Epidermal melanocyte (primary cell): ENCODE measurements at regions not wholly inside any gene's neighbourhood (a gene's known extent, or its start where the extent isn't known, plus 50 kb on each side); places are given as distances from the start of the nearest gene placed in this dataset.

Source experiments
- DNase-seq: peaks from one replicate; pipeline ENCODE4 v3.0.0; 2011; ENCODE audit warnings: low spot score; ENCODE audit not compliant: insufficient read length

GRCh38 chrX:20863649-20864048 is 510.6 kb upstream of the CNKSR2 start:
- no peak for DNase-seq

GRCh38 chrX:20861113-20861512 is 513.1 kb upstream of the CNKSR2 start:
- no peak for DNase-seq

GRCh38 chrX:20857746-20858145 is 516.5 kb upstream of the CNKSR2 start:
- no peak for DNase-seq

GRCh38 chrX:20838477-20838876 is 535.7 kb upstream of the CNKSR2 start:
- no peak for DNase-seq

GRCh38 chrX:20829665-20830491 is 544.3 kb upstream of the CNKSR2 start:
- DNase-seq = no peak

- DNase-seq = no peak
Measured at GRCh38 chrX:20825984-20826383, 548.2 kb upstream of the CNKSR2 start.

GRCh38 chrX:20803971-20804370 is 537.3 kb upstream of the RPS6KA3 start:
- DNase-seq = no peak

- DNase-seq = no peak
Measured at GRCh38 chrX:20802036-20802435, 535.3 kb upstream of the RPS6KA3 start.

- no peak for DNase-seq
Measured at GRCh38 chrX:20796450-20796849, 529.7 kb upstream of the RPS6KA3 start.

GRCh38 chrX:20789103-20789502 is 522.4 kb upstream of the RPS6KA3 start:
- DNase-seq = no peak

- no peak for DNase-seq
Measured at GRCh38 chrX:20767346-20767745, 500.6 kb upstream of the RPS6KA3 start.

- no peak for DNase-seq
Measured at GRCh38 chrX:20756585-20756984, 489.9 kb upstream of the RPS6KA3 start.

- no peak for DNase-seq
Measured at GRCh38 chrX:20753076-20753475, 486.4 kb upstream of the RPS6KA3 start.

- DNase-seq = no peak
Measured at GRCh38 chrX:20746690-20747089, 480.0 kb upstream of the RPS6KA3 start.

GRCh38 chrX:20743046-20743445 is 476.3 kb upstream of the RPS6KA3 start:
- no peak for DNase-seq

GRCh38 chrX:20742106-20742505 is 475.4 kb upstream of the RPS6KA3 start:
- DNase-seq = no peak

- no peak for DNase-seq
Measured at GRCh38 chrX:20740443-20740842, 473.7 kb upstream of the RPS6KA3 start.

- DNase-seq = no peak
Measured at GRCh38 chrX:20739038-20739745, 472.5 kb upstream of the RPS6KA3 start.

- DNase-seq = no peak
Measured at GRCh38 chrX:20729416-20729815, 462.7 kb upstream of the RPS6KA3 start.

- DNase-seq = no peak
Measured at GRCh38 chrX:20727447-20727846, 460.7 kb upstream of the RPS6KA3 start.

GRCh38 chrX:20720954-20721626 is 454.4 kb upstream of the RPS6KA3 start:
- DNase-seq = no peak
